Right atrium auricular region (tissue), 2 donors: ENCODE measurements at regions not wholly inside any gene's neighbourhood (a gene's known extent, or its start where the extent isn't known, plus 50 kb on each side); places are given as distances from the start of the nearest gene placed in this dataset.

Source experiments
- DNase-seq: peaks from one replicate; pipeline ENCODE4 v3.0.0-alpha.2; 2019; ENCODE audit warnings: low spot score
- H3K27ac ChIP-seq, 2 donors: fragments of 200-600 bp; sonication (generic); 1 replicate in 1 of 2; 2 replicates in 1 of 2; pipeline ENCODE4 v1.5.1; 2016 to 2019
- H3K27me3 ChIP-seq, 2 donors: fragments of 200-600 bp; sonication (generic); one replicate each; pipeline versions ENCODE4 v1.5.1 to v1.6.0; 2017 to 2019
- H3K36me3 ChIP-seq: fragments of 200-600 bp; sonication (generic); one replicate; pipeline ENCODE4 v1.5.1; 2016
- H3K4me1 ChIP-seq, 2 donors: fragments of 200-600 bp; sonication (generic); one replicate each; pipeline versions ENCODE4 v1.5.1 to v1.6.0; 2017 to 2019
- H3K4me3 ChIP-seq, 2 donors: fragments of 200-600 bp; sonication (generic); 1 replicate in 1 of 2; 2 replicates in 1 of 2; pipeline ENCODE4 v1.5.1; 2017 to 2019; ENCODE audit warnings: mild to moderate bottlenecking in 1 of 2, moderate library complexity in 1 of 2
- H3K9me3 ChIP-seq, 2 donors: fragments of 200-600 bp; sonication (generic); one replicate each; pipeline ENCODE4 v1.5.1; 2019
- CTCF ChIP-seq, 2 donors: fragments of 200-600 bp; sonication (generic); IDR thresholded peaks; one replicate each; pipeline ENCODE4 v1.5.1; 2019; ENCODE audit warnings: antibody characterized with exemption in 2 of 2

- no peak overlapping the region for H3K4me3 ChIP-seq
- no peak for TF ChIP-seq CTCF (IDR thresholded peaks at IDR 0.05)
- no peaks in the 10 kb centered on the region for H3K36me3 ChIP-seq
- no peaks in the 10 kb centered on the region for H3K9me3 ChIP-seq
- DNase-seq = no peak
- no peaks in the 10 kb centered on the region for H3K4me1 ChIP-seq
- no peak overlapping the region for H3K27ac ChIP-seq
- H3K27me3 ChIP-seq = no peaks in the 10 kb centered on the region
These were observed 468.5 kb downstream of the PDGFC start for GRCh38 chr4:156503119-156503518.

DNA sequence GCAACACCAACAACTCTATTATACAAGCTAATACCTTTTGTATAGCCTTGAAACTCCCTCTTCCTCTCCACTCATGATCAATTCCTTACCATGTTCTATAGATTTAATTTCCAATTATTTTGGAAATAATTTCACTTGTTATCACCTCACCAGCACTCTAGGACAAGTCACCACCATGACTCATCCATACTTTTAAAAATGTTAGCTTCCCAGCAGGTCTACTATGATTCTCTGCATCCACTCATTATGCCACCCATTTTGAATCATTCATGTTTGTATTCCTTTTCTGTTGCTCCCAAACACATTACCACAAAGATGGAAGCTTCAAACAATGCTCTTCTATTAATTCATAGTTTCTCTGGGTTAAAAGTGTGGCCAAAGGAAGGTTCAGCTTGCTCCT is 469.6 kb downstream of the PDGFC start:
- DNase-seq = no peak
- no peak overlapping the region for H3K27ac ChIP-seq
- no peak for TF ChIP-seq CTCF (IDR thresholded peaks at IDR 0.05)
- no peaks in the 10 kb centered on the region for H3K9me3 ChIP-seq
- no peaks in the 10 kb centered on the region for H3K36me3 ChIP-seq
- no peak overlapping the region for H3K4me3 ChIP-seq
- H3K4me1 ChIP-seq = no peaks in the 10 kb centered on the region
- no peaks in the 10 kb centered on the region for H3K27me3 ChIP-seq

DNA sequence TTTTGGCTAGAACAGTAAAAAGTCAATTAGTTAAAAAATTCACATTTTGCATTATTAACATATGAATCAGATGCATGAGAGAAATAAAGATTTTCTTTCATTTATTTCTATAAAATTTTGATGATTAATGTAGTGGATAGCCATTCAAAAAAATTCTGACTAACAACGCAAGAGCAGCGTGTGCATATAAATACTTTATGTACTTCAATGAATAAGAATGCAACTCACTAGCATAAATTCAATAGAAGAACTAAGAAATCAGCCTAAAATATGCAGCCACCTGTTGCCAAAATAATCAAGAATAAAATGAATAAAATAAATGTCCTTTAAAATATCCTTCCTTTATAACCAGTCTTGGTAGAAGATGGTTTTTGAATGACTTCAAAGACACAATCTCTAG is 471.9 kb downstream of the PDGFC start:
- no peaks in the 10 kb centered on the region for H3K27me3 ChIP-seq
- no peaks in the 10 kb centered on the region for H3K36me3 ChIP-seq
- H3K4me1 ChIP-seq = no peaks in the 10 kb centered on the region
- DNase-seq = no peak
- no peak overlapping the region for H3K27ac ChIP-seq
- TF ChIP-seq CTCF (IDR thresholded peaks at IDR 0.05) = no peak
- H3K9me3 ChIP-seq = no peaks in the 10 kb centered on the region
- no peak overlapping the region for H3K4me3 ChIP-seq

- TF ChIP-seq CTCF (IDR thresholded peaks at IDR 0.05) = no peak
- no peaks in the 10 kb centered on the region for H3K9me3 ChIP-seq
- no peaks in the 10 kb centered on the region for H3K27me3 ChIP-seq
- H3K36me3 ChIP-seq = no peaks in the 10 kb centered on the region
- H3K27ac ChIP-seq = no peak overlapping the region
- DNase-seq = no peak
- H3K4me1 ChIP-seq = no peaks in the 10 kb centered on the region
- no peak overlapping the region for H3K4me3 ChIP-seq
These were observed 474.1 kb downstream of the PDGFC start for GRCh38 chr4:156497486-156497885.

DNA sequence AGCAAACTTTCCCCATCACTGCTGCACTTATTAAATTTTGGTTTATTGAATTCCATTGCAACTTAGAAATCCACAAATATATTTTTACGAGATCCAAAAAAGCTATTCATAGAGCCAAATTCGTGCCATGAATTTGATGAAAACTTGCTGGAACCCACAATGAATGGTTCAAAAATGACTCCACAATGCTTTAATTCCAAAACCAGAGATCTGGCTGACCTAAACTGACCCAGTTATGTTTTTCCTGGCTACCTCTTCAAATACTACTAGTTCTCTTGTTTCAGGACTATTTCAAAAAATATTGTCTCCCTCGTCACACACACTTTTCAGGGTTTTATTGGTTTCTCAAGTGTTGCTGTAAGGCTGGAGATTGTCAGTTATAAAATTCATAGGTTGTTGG is 474.8 kb downstream of the PDGFC start:
- no peak for TF ChIP-seq CTCF (IDR thresholded peaks at IDR 0.05)
- Histone ChIP-seq H3K4me3 (no peak overlapping the region), H3K36me3 (no peaks in the 10 kb centered on the region), H3K9me3 (no peaks in the 10 kb centered on the region), H3K27me3 (no peaks in the 10 kb centered on the region), H3K4me1 (no peaks in the 10 kb centered on the region), H3K27ac (no peak overlapping the region)
- no peak for DNase-seq

DNA sequence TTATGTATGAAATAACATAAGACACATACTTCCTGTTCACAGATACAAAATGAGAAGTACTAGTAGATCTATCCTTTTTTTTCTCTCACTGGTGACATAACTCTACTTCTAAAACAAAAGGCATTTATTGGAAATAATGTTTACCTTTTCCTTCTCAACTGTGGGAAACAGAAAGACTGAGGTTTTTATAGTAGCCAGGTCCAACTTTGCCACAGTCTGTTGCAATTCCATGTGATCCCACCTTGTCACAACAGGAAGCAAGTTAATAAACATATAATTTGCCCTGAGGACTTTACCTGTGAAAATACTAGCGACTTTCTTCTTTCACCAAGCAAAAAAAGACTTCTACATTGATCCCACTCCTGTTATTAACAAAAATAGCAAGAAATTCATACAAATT is 475.8 kb downstream of the PDGFC start:
- Histone ChIP-seq H3K4me1 (no peaks in the 10 kb centered on the region), H3K27ac (no peak overlapping the region), H3K27me3 (no peaks in the 10 kb centered on the region), H3K4me3 (no peak overlapping the region), H3K36me3 (no peaks in the 10 kb centered on the region), H3K9me3 (no peaks in the 10 kb centered on the region)
- no peak for DNase-seq
- TF ChIP-seq CTCF (IDR thresholded peaks at IDR 0.05) = no peak
